GM12878 (cell line): ENCODE measurements at regions not wholly inside any gene's neighbourhood (a gene's known extent, or its start where the extent isn't known, plus 50 kb on each side); places are given as distances from the start of the nearest gene placed in this dataset.

Source experiments
- ATAC-seq: fragments of 200-7000 bp; cut with Tn5 transposase; 3 replicates; pipeline ENCODE4 v1.9.1; 2020; ENCODE audit warnings: mild to moderate bottlenecking, moderate library complexity
- BruUV-seq: library from RNA; stranded (reverse); fragments of 400-500 nt; replicated peaks from 2 replicates; lab custom pipeline; 2021; lab: Mats Ljungman, UMichigan
- CTCF ChIA-PET: fragments of 300-600 bp; sonication (Branson Sonifier 250); formaldehyde crosslinking; extraction: SDS; loops from one replicate; lab custom pipeline; 2021; ENCODE audit warnings: inconsistent platforms; lab: Yijun Ruan, JAX
- POLR2A ChIA-PET: fragments of 350-600 bp; formaldehyde crosslinking; extraction: SDS; loops from one replicate; lab custom pipeline; 2021; ENCODE audit warnings: inconsistent platforms; lab: Charles Lee
- RAD21 ChIA-PET: fragments of 300-600 bp; sonication (Branson Sonifier 250); formaldehyde crosslinking; loops from one replicate; lab custom pipeline; 2023; ENCODE audit warnings: antibody characterized with exemption; ENCODE audit not compliant: unreplicated experiment; lab: Charles Lee
- SMC1A ChIA-PET: fragments of 300-600 bp; sonication (Branson Sonifier 250); formaldehyde crosslinking; loops from one replicate; lab custom pipeline; 2023; ENCODE audit not compliant: unreplicated experiment, uncharacterized antibody; lab: Charles Lee
- DNase-seq: peaks from one replicate; pipeline ENCODE4 v3.0.0-alpha.2; 2011; ENCODE audit warnings: low read depth, low spot score
- FAIRE-seq: peaks from 3 replicates; lab custom pipeline; 2011; peaks lifted over from hg19 to GRCh38; lab: Jason Lieb, UNC
- H2AFZ ChIP-seq: 2 replicates; pipeline ENCODE4 v1.6.0; 2011; ENCODE audit warnings: low read depth, low read length, control low read depth; ENCODE audit not compliant: control insufficient read depth
- H3K27ac ChIP-seq: 2 replicates; pipeline ENCODE4 v1.5.1; 2011; ENCODE audit warnings: control low read depth; ENCODE audit not compliant: control insufficient read depth, insufficient read depth
- H3K27me3 ChIP-seq, 2 experiments: replicated peaks in 1 of 2; 2 replicates each; pipeline versions ENCODE4 v1.6.0 to v1.6.1; 2011; ENCODE audit warnings: low read length in 1 of 2; ENCODE audit not compliant: control insufficient read depth in 2 of 2, insufficient read depth in 2 of 2
- H3K36me3 ChIP-seq, 2 experiments: 2 replicates each; pipeline ENCODE4 v1.5.1; 2011; ENCODE audit warnings: low read length in 1 of 2; ENCODE audit not compliant: control insufficient read depth in 2 of 2, insufficient read depth in 2 of 2
- H3K4me1 ChIP-seq: 2 replicates; pipeline ENCODE4 v1.6.1; 2011; ENCODE audit warnings: mild to moderate bottlenecking, low read length, moderate library complexity, mixed read lengths; ENCODE audit not compliant: control insufficient read depth, insufficient read depth
- H3K4me2 ChIP-seq: 2 replicates; pipeline ENCODE4 v1.6.0; 2011; ENCODE audit warnings: control low read depth; ENCODE audit not compliant: control insufficient read depth, insufficient read depth
- H3K4me3 ChIP-seq: fragments of 200-600 bp; sonication (generic); 2 replicates; pipeline ENCODE4 v1.5.1; 2016
- H3K79me2 ChIP-seq: 2 replicates; pipeline ENCODE4 v1.6.0; 2011; ENCODE audit warnings: low read length; ENCODE audit not compliant: control insufficient read depth, insufficient read depth
- H3K9ac ChIP-seq: 2 replicates; pipeline ENCODE4 v1.8.0; 2011; ENCODE audit warnings: low read length, control low read depth, mixed read lengths; ENCODE audit not compliant: control insufficient read depth, insufficient read depth
- H3K9me3 ChIP-seq: replicated peaks from 3 replicates; pipeline ENCODE4 v1.5.1; 2011; ENCODE audit warnings: mild to moderate bottlenecking, low read length; ENCODE audit not compliant: control insufficient read depth, insufficient read depth
- H4K20me1 ChIP-seq: 2 replicates; pipeline ENCODE4 v1.6.0; 2011; ENCODE audit not compliant: control insufficient read depth, insufficient read depth
- CBFB ChIP-seq: IDR thresholded peaks from 2 replicates; pipeline ENCODE4 v1.6.1; 2016; ENCODE audit warnings: antibody characterized with exemption, low read depth
- DPF2 ChIP-seq: fragments of 450-650 bp; IDR thresholded peaks from 2 replicates; pipeline ENCODE4 v1.6.1; 2017; ENCODE audit warnings: mild to moderate bottlenecking
- EGR1 ChIP-seq, 2 experiments: IDR thresholded peaks; 1 replicate in 1 of 2; 2 replicates in 1 of 2; pipeline ENCODE4 v1.6.1; 2011 to 2012; ENCODE audit warnings: low read depth in 2 of 2, low read length in 2 of 2, borderline replicate concordance in 1 of 2, mild to moderate bottlenecking in 1 of 2, moderate library complexity in 1 of 2
- GABPA ChIP-seq: IDR thresholded peaks from 2 replicates; pipeline ENCODE4 v1.6.1; 2014; ENCODE audit warnings: antibody characterized with exemption, low read depth, mild to moderate bottlenecking, inconsistent platforms
- HDGF ChIP-seq: fragments of 450-650 bp; IDR thresholded peaks from 2 replicates; pipeline ENCODE4 v1.6.1; 2016; ENCODE audit warnings: antibody characterized with exemption
- KDM1A ChIP-seq: fragments of 200-600 bp; sonication (generic); IDR thresholded peaks from 2 replicates; pipeline ENCODE4 v1.6.1; 2016; ENCODE audit warnings: borderline replicate concordance
- POU2F2 ChIP-seq: IDR thresholded peaks from 3 replicates; pipeline ENCODE4 v1.6.1; 2011; ENCODE audit warnings: low read depth, mild to moderate bottlenecking, low read length, borderline replicate concordance
- RAD51 ChIP-seq: fragments of 450-650 bp; IDR thresholded peaks from 2 replicates; pipeline ENCODE4 v1.6.1; 2016; ENCODE audit warnings: moderate library complexity, mild to moderate bottlenecking, inconsistent platforms
- RCOR1 ChIP-seq: conservative IDR thresholded peaks from 2 replicates; pipeline ENCODE4 v1.6.1; 2012; ENCODE audit warnings: low read depth, low read length, improper control_type of control experiment
- RELA ChIP-seq: fragments of 450-650 bp; IDR thresholded peaks from 2 replicates; pipeline ENCODE4 v1.8.0; 2014; ENCODE audit warnings: borderline replicate concordance; ENCODE audit not compliant: partially characterized antibody
- RUNX3 ChIP-seq: IDR thresholded peaks from 2 replicates; pipeline ENCODE4 v1.6.1; 2012; ENCODE audit warnings: low read length, inconsistent platforms
- SREBF1 ChIP-seq: IDR thresholded peaks from 2 replicates; pipeline ENCODE4 v1.6.1; 2012; ENCODE audit warnings: mild to moderate bottlenecking, low read length
- TARDBP ChIP-seq: IDR thresholded peaks from 2 replicates; pipeline ENCODE4 v1.6.1; 2016; ENCODE audit warnings: borderline replicate concordance
- TBL1XR1 ChIP-seq: IDR thresholded peaks from 2 replicates; pipeline ENCODE4 v1.6.1; 2012; ENCODE audit warnings: low read depth, low read length, improper control_type of control experiment
- YBX1 ChIP-seq: fragments of 450-650 bp; IDR thresholded peaks from 2 replicates; pipeline ENCODE4 v1.6.1; 2016; ENCODE audit warnings: antibody characterized with exemption
- ZNF274 ChIP-seq: IDR thresholded peaks from one replicate; pipeline ENCODE4 v1.8.0; 2011; ENCODE audit not compliant: insufficient read length, insufficient read depth
- ZSCAN29 ChIP-seq: fragments of 450-650 bp; IDR thresholded peaks from 2 replicates; pipeline ENCODE4 v1.6.1; 2017; ENCODE audit warnings: mild to moderate bottlenecking, moderate library complexity
- WGBS: methylation state at CpG from one replicate; pipeline ENCODE4 v1.1.6; 2016; ENCODE audit warnings: low lambda C conversion rate; ENCODE audit not compliant: insufficient replicate concordance, insufficient coverage; ENCODE audit errors: missing lambda C conversion rate; 5-methylcytosine and 5-hydroxymethylcytosine counted together
- in situ Hi-C: fragments of 300-500 bp; cut with MboI; formaldehyde crosslinking; loops from 9 replicates; pipeline ENCODE4 v1.14.3; 2018; ENCODE audit warnings: mixed read lengths
- intact Hi-C: fragments of 100-400 bp; cut with micrococcal nuclease; formaldehyde crosslinking; loops from one replicate; pipeline ENCODE4 v1.14.2; 2022; ENCODE audit not compliant: unreplicated experiment
- TF ChIP-seq, protein P1 (sequence below): fragments of 450-650 bp; IDR thresholded peaks from 2 replicates; pipeline ENCODE4 v1.6.1; 2017; ENCODE audit warnings: borderline replicate concordance

DNA sequence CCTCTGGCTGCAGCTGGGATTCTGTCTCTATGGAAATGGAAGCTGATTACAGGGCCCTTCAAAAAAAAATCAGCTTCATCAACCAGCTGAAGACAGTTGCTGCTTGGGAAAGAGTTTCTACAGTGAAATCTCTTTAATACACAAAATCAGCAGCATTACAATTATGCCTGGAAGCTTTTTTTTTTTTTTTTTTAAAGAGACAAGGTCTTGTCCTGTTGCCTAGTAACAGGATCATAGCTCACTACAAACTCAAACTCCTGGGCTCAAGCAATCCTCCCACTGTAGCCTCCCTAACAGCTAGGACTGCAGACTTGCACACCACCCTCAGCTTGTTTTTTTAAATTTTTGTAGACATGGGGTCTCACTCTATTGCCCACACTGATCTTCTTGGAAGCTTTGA lies 94.5 kb downstream of the OR13A1 start:
- SMC1A ChIA-PET = interaction anchor here (0.7 to 3.4 kb wide), 3 partner anchors 11 to 1900 kb away, joined by 3 to 10 read pairs (median 4); no protein-coding TSS in a partner anchor
- in situ Hi-C loops = no loop called here
- no peak overlapping the region for H3K4me2 ChIP-seq
- RAD21 ChIA-PET = interaction anchor here (0.6 to 0.8 kb wide), 2 partner anchors 35 to 150 kb away, joined by 3 to 4 read pairs; no protein-coding TSS in a partner anchor
- CTCF ChIA-PET = interaction anchor here (0.6 to 3.7 kb wide), 7 partner anchors 9 to 53 kb away, joined by 3 to 23 read pairs (median 3); no protein-coding TSS in a partner anchor
- DNase-seq (no peak), ATAC-seq (no peak), FAIRE-seq (no peak)
- H3K27me3 ChIP-seq = no peaks in the 10 kb centered on the region; a peak in 1 of 4 replicates
- H3K4me1 ChIP-seq = no peaks in the 10 kb centered on the region
- no peaks in the 10 kb centered on the region for H3K36me3 ChIP-seq
- H3K9ac ChIP-seq = no peak overlapping the region
- no peak for TF ChIP-seq YBX1
- TF ChIP-seq ZNF274 = no peak
- no peak for TF ChIP-seq DPF2
- no peak for TF ChIP-seq HDGF
- TF ChIP-seq, all 136 proteins: peak for 0
- H3K79me2 ChIP-seq = no peaks in the 10 kb centered on the region
- BruUV-seq = no TSS peak
- no peak overlapping the region for H2AFZ ChIP-seq
- no peak overlapping the region for H3K27ac ChIP-seq
- no peak overlapping the region for H3K4me3 ChIP-seq
- intact Hi-C loops = no loop called here
- H4K20me1 ChIP-seq = no peaks in the 10 kb centered on the region
- no peaks in the 10 kb centered on the region for H3K9me3 ChIP-seq
- POLR2A ChIA-PET = interaction anchor here (1.3 kb wide), 1 partner anchor 13 kb away, joined by 4 read pairs; no protein-coding TSS in a partner anchor

DNA sequence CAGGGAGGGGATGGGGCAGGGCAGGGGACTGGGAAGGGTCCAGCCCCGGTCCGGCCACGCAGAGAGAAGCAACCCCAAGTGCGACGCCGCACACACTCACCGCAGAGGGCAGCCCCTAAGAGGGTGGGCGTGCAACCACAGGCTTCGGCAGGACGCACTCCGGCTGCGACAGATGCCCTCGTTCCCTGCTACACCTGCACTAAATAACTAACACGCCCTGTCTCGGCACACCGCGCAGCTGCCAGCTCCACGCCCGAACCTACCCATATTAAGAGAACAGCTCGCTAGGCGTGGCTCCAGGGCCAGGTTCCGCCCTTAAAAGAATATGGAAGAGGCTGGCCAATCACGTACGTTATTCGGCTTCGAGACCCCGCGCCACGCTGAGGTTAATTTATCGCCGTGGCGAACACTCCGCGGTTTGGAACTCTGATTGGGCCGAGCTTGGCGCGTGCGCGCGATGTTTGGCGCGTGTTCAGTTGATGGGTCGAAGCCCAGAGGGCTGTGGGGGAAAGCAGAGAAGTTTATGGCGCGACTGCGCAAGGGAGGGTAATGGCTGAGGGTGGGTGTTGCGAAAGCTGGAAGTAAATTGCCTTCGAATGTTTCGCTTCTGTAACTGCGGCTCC lies 91.1 kb downstream of the OR13A1 start:
- Histone ChIP-seq H3K36me3 (no peaks in the 10 kb centered on the region), H3K4me1 (no peaks in the 10 kb centered on the region), H4K20me1 (no peaks in the 10 kb centered on the region), H3K4me2 (no peak overlapping the region), H3K27me3 (no peaks in the 10 kb centered on the region; a peak in 1 of 4 replicates), H3K9ac (no peak overlapping the region), H3K4me3 (no peak overlapping the region), H3K79me2 (no peaks in the 10 kb centered on the region), H3K9me3 (no peaks in the 10 kb centered on the region; the same call in 2 of the 3 replicates), H3K27ac (no peak overlapping the region), H2AFZ (no peak overlapping the region)
- CTCF ChIA-PET = no interaction called here
- RAD21 ChIA-PET = no interaction called here
- ATAC-seq (no peak), FAIRE-seq (no peak), DNase-seq (no peak)
- WGBS = 83% methylated on average over 50 of the region's 50 CpGs
- SMC1A ChIA-PET = no interaction called here
- in situ Hi-C loops (no loop called here), intact Hi-C loops (no loop called here)
- no TSS peak for BruUV-seq
- POLR2A ChIA-PET = no interaction called here
- TF ChIP-seq POU2F2 = no peak
- no peak for TF ChIP-seq TARDBP
- TF ChIP-seq SREBF1 = no peak
- no peak for TF ChIP-seq TBL1XR1
- TF ChIP-seq RELA = no peak
- TF ChIP-seq GABPA = no peak
- TF ChIP-seq RCOR1 = no peak
- no peak for TF ChIP-seq CBFB
- no peak for TF ChIP-seq EGR1 (IDR thresholded peaks at IDR 0.05; ENCODE audit: borderline replicate concordance in 1 of 2, low read depth in 2 of 2, low read length in 2 of 2)
- TF ChIP-seq RAD51 = no peak
- no peak for TF ChIP-seq ZSCAN29
- no peak for TF ChIP-seq RUNX3
- TF ChIP-seq, protein P1, sequence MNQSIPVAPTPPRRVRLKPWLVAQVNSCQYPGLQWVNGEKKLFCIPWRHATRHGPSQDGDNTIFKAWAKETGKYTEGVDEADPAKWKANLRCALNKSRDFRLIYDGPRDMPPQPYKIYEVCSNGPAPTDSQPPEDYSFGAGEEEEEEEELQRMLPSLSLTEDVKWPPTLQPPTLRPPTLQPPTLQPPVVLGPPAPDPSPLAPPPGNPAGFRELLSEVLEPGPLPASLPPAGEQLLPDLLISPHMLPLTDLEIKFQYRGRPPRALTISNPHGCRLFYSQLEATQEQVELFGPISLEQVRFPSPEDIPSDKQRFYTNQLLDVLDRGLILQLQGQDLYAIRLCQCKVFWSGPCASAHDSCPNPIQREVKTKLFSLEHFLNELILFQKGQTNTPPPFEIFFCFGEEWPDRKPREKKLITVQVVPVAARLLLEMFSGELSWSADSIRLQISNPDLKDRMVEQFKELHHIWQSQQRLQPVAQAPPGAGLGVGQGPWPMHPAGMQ = no peak
- TF ChIP-seq KDM1A = no peak
